WERI-Rb-1 (cell line): ENCODE measurements at regions not wholly inside any gene's neighbourhood (a gene's known extent, or its start where the extent isn't known, plus 50 kb on each side); places are given as distances from the start of the nearest gene placed in this dataset.

Source experiments
- DNase-seq: peaks from one replicate; pipeline ENCODE4 v3.0.0-alpha.2; 2020
- H3K27ac ChIP-seq: fragments of 250-450 bp; sonication (Bioruptor Pico); 2 replicates; pipeline ENCODE4 v1.5.1; 2020; ENCODE audit warnings: mild to moderate bottlenecking, moderate library complexity
- H3K27me3 ChIP-seq: fragments of 250-450 bp; sonication (Bioruptor Pico); 2 replicates; pipeline ENCODE4 v1.5.1; 2021; ENCODE audit warnings: mild to moderate bottlenecking, low read depth, moderate library complexity; ENCODE audit not compliant: insufficient read depth, severe bottlenecking
- H3K36me3 ChIP-seq: fragments of 250-450 bp; sonication (Bioruptor Pico); 2 replicates; pipeline ENCODE4 v1.5.1; 2020; ENCODE audit warnings: mild to moderate bottlenecking, moderate library complexity
- H3K4me3 ChIP-seq: 2 replicates; pipeline ENCODE4 v1.5.1; 2011; ENCODE audit warnings: low read depth, mild to moderate bottlenecking, control low read depth, low read length
- H3K9me3 ChIP-seq: fragments of 250-450 bp; sonication (Bioruptor Pico); 2 replicates; pipeline ENCODE4 v1.5.1; 2021; ENCODE audit warnings: mild to moderate bottlenecking, moderate library complexity; ENCODE audit not compliant: severe bottlenecking
- TF ChIP-seq, protein P1 (sequence below): IDR thresholded peaks from 2 replicates; pipeline ENCODE4 v1.5.1; 2011; ENCODE audit warnings: low read depth, mild to moderate bottlenecking, control low read depth, inconsistent platforms, low read length

- TF ChIP-seq, protein P1, sequence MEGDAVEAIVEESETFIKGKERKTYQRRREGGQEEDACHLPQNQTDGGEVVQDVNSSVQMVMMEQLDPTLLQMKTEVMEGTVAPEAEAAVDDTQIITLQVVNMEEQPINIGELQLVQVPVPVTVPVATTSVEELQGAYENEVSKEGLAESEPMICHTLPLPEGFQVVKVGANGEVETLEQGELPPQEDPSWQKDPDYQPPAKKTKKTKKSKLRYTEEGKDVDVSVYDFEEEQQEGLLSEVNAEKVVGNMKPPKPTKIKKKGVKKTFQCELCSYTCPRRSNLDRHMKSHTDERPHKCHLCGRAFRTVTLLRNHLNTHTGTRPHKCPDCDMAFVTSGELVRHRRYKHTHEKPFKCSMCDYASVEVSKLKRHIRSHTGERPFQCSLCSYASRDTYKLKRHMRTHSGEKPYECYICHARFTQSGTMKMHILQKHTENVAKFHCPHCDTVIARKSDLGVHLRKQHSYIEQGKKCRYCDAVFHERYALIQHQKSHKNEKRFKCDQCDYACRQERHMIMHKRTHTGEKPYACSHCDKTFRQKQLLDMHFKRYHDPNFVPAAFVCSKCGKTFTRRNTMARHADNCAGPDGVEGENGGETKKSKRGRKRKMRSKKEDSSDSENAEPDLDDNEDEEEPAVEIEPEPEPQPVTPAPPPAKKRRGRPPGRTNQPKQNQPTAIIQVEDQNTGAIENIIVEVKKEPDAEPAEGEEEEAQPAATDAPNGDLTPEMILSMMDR, result no peak
- Histone ChIP-seq H3K4me3 (no peak overlapping the region), H3K27me3 (no peaks in the 10 kb centered on the region), H3K36me3 (no peaks in the 10 kb centered on the region), H3K27ac (no peak overlapping the region), H3K9me3 (no peaks in the 10 kb centered on the region)
- DNase-seq, result no peak
Measured at GRCh38 chr10:52459097-52459496, 145.0 kb downstream of the DKK1 start.

DNA sequence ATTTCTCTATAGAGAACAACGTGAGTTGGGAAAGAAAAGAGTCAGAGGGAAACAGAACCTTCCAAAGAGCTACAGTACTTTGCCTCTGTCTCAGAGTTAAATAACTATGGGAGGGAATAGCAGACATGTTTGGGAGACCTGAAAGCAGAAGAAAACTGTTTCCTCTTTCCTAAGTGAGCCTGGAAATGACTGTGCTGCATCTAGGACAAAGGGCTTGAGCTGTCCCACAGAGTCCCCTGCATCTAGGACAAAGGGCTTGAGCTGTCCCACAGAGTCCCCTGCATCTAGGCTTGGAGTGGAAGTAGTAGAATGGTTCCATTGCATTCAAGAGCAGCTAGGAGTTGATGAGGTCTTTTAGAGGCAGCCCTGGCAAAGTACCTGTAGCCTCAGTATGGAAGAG lies 149.7 kb downstream of the DKK1 start:
- no peak for DNase-seq
- no peak overlapping the region for H3K4me3 ChIP-seq
- no peaks in the 10 kb centered on the region for H3K9me3 ChIP-seq
- no peaks in the 10 kb centered on the region for H3K27me3 ChIP-seq
- H3K27ac ChIP-seq, result no peak overlapping the region
- TF ChIP-seq, protein P1, result no peak
- no peaks in the 10 kb centered on the region for H3K36me3 ChIP-seq

DNA sequence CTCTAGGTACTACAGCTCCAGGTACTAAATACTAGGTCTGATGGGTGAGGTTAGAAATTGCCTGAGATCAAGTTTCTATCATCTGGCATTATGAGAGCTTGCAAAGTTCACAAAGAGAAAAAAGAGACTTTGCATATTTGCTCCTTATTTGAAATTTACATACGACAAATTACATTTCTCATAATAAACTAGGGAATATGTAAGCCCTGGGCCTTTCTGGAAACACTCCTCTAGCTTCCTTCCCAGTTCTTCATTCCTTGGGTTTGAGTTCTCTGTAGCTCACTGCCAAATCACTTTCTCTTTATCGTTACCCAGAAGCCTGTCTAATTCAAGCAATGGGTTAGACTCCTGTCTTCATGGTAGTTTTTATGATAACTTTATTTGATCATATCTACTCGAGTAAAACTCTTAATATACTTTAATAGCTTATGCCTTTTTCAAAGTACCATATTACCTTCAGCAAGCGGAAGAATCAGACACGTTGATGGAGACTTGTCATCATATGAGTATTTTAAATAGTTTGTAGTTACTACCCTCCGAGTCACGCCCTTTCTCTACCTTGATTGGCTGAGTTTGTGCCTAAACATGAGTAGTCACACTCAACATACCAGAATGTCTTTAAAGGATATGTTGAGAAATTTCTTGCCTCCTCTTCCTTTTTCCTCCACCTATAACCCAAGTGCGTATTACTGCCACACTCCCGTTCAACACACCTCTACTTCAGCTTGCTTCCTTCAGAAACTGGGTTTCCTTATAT lies 150.5 kb downstream of the DKK1 start:
- Histone ChIP-seq H3K27ac (no peak overlapping the region), H3K36me3 (no peaks in the 10 kb centered on the region), H3K27me3 (no peaks in the 10 kb centered on the region), H3K9me3 (no peaks in the 10 kb centered on the region), H3K4me3 (no peak overlapping the region)
- DNase-seq, result no peak
- TF ChIP-seq, protein P1, result no peak

DNA sequence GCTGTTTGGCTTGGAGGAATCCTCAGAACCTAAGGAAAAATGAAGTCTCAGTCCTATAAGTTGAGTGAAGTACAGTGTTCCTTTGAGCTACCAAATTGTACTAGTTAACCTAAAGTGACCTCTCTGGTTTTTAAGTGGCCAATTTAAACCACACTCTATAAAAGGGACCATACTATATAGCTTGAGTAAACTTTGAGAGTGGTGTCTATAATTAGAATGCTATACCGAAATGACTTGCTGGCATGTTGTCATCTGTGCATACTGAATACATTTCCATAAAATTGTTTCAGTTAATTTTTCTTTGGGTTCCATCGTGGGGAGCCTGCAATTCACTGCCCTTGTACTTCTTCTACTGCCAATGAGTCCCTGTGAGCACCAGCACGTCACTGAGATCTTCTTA lies 151.1 kb downstream of the DKK1 start:
- H3K36me3 ChIP-seq, result no peaks in the 10 kb centered on the region
- no peaks in the 10 kb centered on the region for H3K27me3 ChIP-seq
- DNase-seq, result no peak
- no peak overlapping the region for H3K4me3 ChIP-seq
- TF ChIP-seq, protein P1, result no peak
- no peak overlapping the region for H3K27ac ChIP-seq
- no peaks in the 10 kb centered on the region for H3K9me3 ChIP-seq

DNA sequence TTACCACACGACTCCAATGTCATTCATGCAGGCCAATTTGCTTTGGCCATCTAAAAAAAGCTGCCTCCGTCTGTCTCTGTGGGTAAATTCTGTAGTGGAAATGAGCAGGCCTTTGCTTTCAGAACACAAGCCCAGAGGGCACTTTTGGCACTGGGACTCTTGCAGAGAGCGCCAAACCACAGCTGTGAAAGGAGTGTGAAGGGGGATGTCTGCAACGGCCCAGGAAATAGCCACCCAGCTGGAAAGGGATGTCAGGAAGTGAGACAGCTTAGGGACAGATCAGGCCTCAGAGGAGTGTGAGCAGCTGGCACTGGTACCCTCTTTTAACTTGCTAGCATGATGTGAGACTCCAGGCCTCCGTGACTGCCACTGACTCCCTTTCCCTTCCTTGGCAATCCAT lies 152.4 kb downstream of the DKK1 start:
- TF ChIP-seq, protein P1, result no peak
- H3K4me3 ChIP-seq, result no peak overlapping the region
- DNase-seq, result no peak
- no peaks in the 10 kb centered on the region for H3K36me3 ChIP-seq
- H3K27ac ChIP-seq, result no peak overlapping the region
- H3K27me3 ChIP-seq, result no peaks in the 10 kb centered on the region
- H3K9me3 ChIP-seq, result no peaks in the 10 kb centered on the region
